CD14-positive monocyte (primary cell): ENCODE measurements at regions not wholly inside any gene's neighbourhood (a gene's known extent, or its start where the extent isn't known, plus 50 kb on each side); places are given as distances from the start of the nearest gene placed in this dataset.
"Not testable (repeated sequence)": the region's sequence is repeated elsewhere in the genome, so short reads cannot be mapped to it uniquely, and the experiment has no call there.

Experiments
- DNase-seq, 3 donors: peaks; one replicate each; pipeline ENCODE4 v3.0.0-alpha.2; 2011 to 2022
- H2AFZ ChIP-seq: 2 replicates; pipeline ENCODE4 v1.6.0; 2012; ENCODE audit warnings: mild to moderate bottlenecking, low read depth, low read length, inconsistent platforms; ENCODE audit not compliant: insufficient read depth, poor library complexity, severe bottlenecking
- H3K27ac ChIP-seq, 2 donors: 1 replicate in 1 of 2; 2 replicates in 1 of 2; pipeline ENCODE4 v1.5.1; 2012 to 2013; ENCODE audit warnings: low read length in 2 of 2, control low read depth in 1 of 2, inconsistent platforms in 1 of 2, low read depth in 1 of 2, mild to moderate bottlenecking in 1 of 2
- H3K27me3 ChIP-seq, 2 donors: one replicate each; pipeline versions ENCODE4 v1.6.0 to v1.6.1; 2011 to 2013; ENCODE audit warnings: low read length in 2 of 2; ENCODE audit not compliant: control insufficient read depth in 2 of 2, insufficient read depth in 2 of 2
- H3K36me3 ChIP-seq, 2 donors: replicated peaks in 1 of 2; 1 replicate in 1 of 2; 2 replicates in 1 of 2; pipeline versions ENCODE4 v1.5.1 to v1.6.1; 2012 to 2013; ENCODE audit warnings: low read length in 2 of 2, control low read depth in 1 of 2, inconsistent platforms in 1 of 2, mild to moderate bottlenecking in 1 of 2; ENCODE audit not compliant: insufficient read depth in 2 of 2, control insufficient read depth in 1 of 2
- H3K4me1 ChIP-seq, 2 donors: 1 replicate in 1 of 2; 2 replicates in 1 of 2; pipeline versions ENCODE4 v1.5.1 to v1.6.1; 2012 to 2013; ENCODE audit warnings: low read length in 2 of 2, control low read depth in 1 of 2, inconsistent platforms in 1 of 2, mild to moderate bottlenecking in 1 of 2, moderate library complexity in 1 of 2; ENCODE audit not compliant: insufficient read depth in 2 of 2, control insufficient read depth in 1 of 2
- H3K4me2 ChIP-seq: replicated peaks from 2 replicates; pipeline ENCODE3; 2012; ENCODE audit warnings: low read length, moderate library complexity, mild to moderate bottlenecking; ENCODE audit not compliant: poor library complexity, severe bottlenecking; ENCODE audit errors: extremely low read depth
- H3K4me3 ChIP-seq, 3 experiments: fragments of 200-600 bp in 1 of 3; sonication (generic) in 1 of 3; replicated peaks in 1 of 3; 1 replicate in 2 of 3; 2 replicates in 1 of 3; pipeline ENCODE4 v1.5.1; 2011 to 2013; ENCODE audit warnings: low read length in 3 of 3, mild to moderate bottlenecking in 3 of 3, control low read depth in 2 of 3, low read depth in 2 of 3, inconsistent platforms in 1 of 3, moderate library complexity in 1 of 3
- H3K79me2 ChIP-seq: 2 replicates; pipeline ENCODE4 v1.6.0; 2012; ENCODE audit warnings: mild to moderate bottlenecking, control low read depth, inconsistent platforms, low read length, moderate library complexity; ENCODE audit not compliant: insufficient read depth
- H3K9ac ChIP-seq: 2 replicates; pipeline ENCODE4 v1.6.0; 2017; ENCODE audit warnings: low read length, mild to moderate bottlenecking; ENCODE audit not compliant: insufficient read depth, poor library complexity, severe bottlenecking
- H3K9me3 ChIP-seq, 2 donors: replicated peaks in 1 of 2; 1 replicate in 1 of 2; 2 replicates in 1 of 2; pipeline versions ENCODE4 v1.5.1 to v1.6.1; 2012 to 2013; ENCODE audit warnings: low read length in 2 of 2, control low read depth in 1 of 2; ENCODE audit not compliant: control insufficient read depth in 1 of 2, insufficient read depth in 1 of 2
- H4K20me1 ChIP-seq: 2 replicates; pipeline ENCODE4 v1.6.0; 2012; ENCODE audit warnings: mild to moderate bottlenecking, low read length, control low read depth, moderate library complexity; ENCODE audit not compliant: insufficient read depth
- H3K27ac Mint-ChIP-seq, 7 donors: one replicate each; pipeline ENCODE4 v1.8.0; 2020; ENCODE audit warnings: mild to moderate bottlenecking in 7 of 7, mixed read lengths in 7 of 7, moderate library complexity in 6 of 7, inconsistent platforms in 2 of 7
- H3K27me3 Mint-ChIP-seq, 3 donors: one replicate each; pipeline ENCODE4 v1.8.0; 2021 to 2022; ENCODE audit warnings: low read depth in 3 of 3, mild to moderate bottlenecking in 3 of 3, mixed read lengths in 3 of 3, moderate library complexity in 3 of 3, inconsistent platforms in 1 of 3
- H3K36me3 Mint-ChIP-seq, 2 donors: one replicate each; pipeline ENCODE4 v1.8.0; 2020; ENCODE audit warnings: mixed read lengths in 2 of 2, inconsistent platforms in 1 of 2, mild to moderate bottlenecking in 1 of 2
- H3K4me1 Mint-ChIP-seq: one replicate; pipeline ENCODE4 v1.8.0; 2020; ENCODE audit warnings: mild to moderate bottlenecking, mixed read lengths
- H3K4me3 Mint-ChIP-seq, 2 donors: one replicate each; pipeline ENCODE4 v1.8.0; 2020; ENCODE audit warnings: mild to moderate bottlenecking in 2 of 2, mixed read lengths in 2 of 2, moderate library complexity in 1 of 2
- H3K9me3 Mint-ChIP-seq, 7 donors: one replicate each; pipeline ENCODE4 v1.8.0; 2020 to 2022; ENCODE audit warnings: mixed read lengths in 7 of 7, mild to moderate bottlenecking in 6 of 7, moderate library complexity in 6 of 7, inconsistent platforms in 2 of 7
- WGBS: methylation state at CpG from one replicate; pipeline ENCODE4 v1.1.5; 2013; ENCODE audit warnings: missing lambda C conversion rate; ENCODE audit not compliant: insufficient coverage; 5-methylcytosine and 5-hydroxymethylcytosine counted together
- intact Hi-C, 2 donors: fragments of 100-400 bp; cut with micrococcal nuclease; formaldehyde crosslinking; loops; one replicate each; pipeline versions ENCODE4 v1.15.0 to v1.15.1; 2023
- TF ChIP-seq, protein P1 (sequence below): fragments of 200-600 bp; IDR thresholded peaks from one replicate; pipeline ENCODE4 v1.8.0; 2022; ENCODE audit warnings: antibody characterized with exemption, mild to moderate bottlenecking

DNA sequence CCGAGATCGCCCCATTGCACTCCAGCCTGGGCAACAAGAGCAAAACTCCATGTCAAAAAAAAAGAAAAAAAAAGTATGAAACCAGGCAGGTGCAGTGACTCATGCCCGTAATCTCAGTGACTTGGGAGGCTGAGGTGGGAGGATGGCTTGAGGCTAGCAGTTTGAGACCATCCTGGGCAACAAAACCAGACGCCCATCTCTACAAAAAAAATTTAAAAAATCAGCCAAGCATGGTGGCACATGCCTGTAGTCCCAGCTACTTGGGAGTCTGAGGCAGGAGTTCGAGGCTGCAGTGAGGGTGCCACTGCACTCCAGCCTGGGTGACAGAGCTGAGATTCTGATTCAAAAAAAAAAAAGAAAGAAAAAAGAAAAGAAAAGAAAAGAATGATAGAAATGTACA is 277.8 kb downstream of the MYCN start:
- Mint-ChIP-seq H3K9me3 (peaks cover 0 to 2% (median 0%) of the 10 kb centered on the region in 7 donors), H3K27ac (no peak overlapping the region), H3K4me3 (no peak overlapping the region), H3K4me1 (no peaks in the 10 kb centered on the region), H3K36me3 (no peaks in the 10 kb centered on the region), H3K27me3 (peaks cover 0 to 2% (median 0%) of the 10 kb centered on the region in 3 donors)
- Histone ChIP-seq H3K4me2 (no peak overlapping the region), H3K27me3 (no peaks in the 10 kb centered on the region), H2AFZ (no peak overlapping the region), H3K9me3 (no peaks in the 10 kb centered on the region), H3K4me3 (no peak overlapping the region), H3K79me2 (no peaks in the 10 kb centered on the region), H3K4me1 (no peaks in the 10 kb centered on the region), H3K36me3 (no peaks in the 10 kb centered on the region), H4K20me1 (no peaks in the 10 kb centered on the region), H3K27ac (no peak overlapping the region), H3K9ac (no peak overlapping the region)
- intact Hi-C loops = no loop called here
- 100% methylated on average over 3 of the region's 5 CpGs for WGBS
- DNase-seq = no peak
- TF ChIP-seq, protein P1, sequence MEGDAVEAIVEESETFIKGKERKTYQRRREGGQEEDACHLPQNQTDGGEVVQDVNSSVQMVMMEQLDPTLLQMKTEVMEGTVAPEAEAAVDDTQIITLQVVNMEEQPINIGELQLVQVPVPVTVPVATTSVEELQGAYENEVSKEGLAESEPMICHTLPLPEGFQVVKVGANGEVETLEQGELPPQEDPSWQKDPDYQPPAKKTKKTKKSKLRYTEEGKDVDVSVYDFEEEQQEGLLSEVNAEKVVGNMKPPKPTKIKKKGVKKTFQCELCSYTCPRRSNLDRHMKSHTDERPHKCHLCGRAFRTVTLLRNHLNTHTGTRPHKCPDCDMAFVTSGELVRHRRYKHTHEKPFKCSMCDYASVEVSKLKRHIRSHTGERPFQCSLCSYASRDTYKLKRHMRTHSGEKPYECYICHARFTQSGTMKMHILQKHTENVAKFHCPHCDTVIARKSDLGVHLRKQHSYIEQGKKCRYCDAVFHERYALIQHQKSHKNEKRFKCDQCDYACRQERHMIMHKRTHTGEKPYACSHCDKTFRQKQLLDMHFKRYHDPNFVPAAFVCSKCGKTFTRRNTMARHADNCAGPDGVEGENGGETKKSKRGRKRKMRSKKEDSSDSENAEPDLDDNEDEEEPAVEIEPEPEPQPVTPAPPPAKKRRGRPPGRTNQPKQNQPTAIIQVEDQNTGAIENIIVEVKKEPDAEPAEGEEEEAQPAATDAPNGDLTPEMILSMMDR = no peak

DNA sequence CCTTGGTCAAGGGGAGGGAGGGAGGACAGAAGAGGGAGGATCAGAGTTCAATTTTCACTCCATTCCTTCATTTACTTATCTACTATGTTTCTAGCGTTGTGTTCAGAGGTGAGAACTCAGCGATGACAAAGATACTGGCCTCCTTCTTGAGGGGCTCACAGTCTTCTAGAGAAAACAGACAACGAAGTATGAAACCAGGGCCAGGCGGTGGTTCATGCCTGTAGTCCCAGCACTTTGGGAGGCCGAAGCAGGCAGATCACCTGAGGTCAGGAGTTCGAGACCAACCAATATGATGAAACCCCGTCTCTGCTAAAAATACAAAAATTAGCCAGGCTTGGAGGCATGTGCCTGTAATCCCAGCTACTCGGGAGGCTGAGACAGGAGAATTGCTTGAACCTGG is 277.4 kb downstream of the MYCN start:
- H3K36me3 Mint-ChIP-seq, H4K20me1 ChIP-seq, H3K9me3 ChIP-seq, H3K79me2 ChIP-seq, H3K27me3 ChIP-seq, H3K4me2 ChIP-seq, H2AFZ ChIP-seq, H3K27ac ChIP-seq, H3K4me3 Mint-ChIP-seq, H3K9ac ChIP-seq, H3K27ac Mint-ChIP-seq, intact Hi-C loops, H3K4me1 Mint-ChIP-seq, H3K4me3 ChIP-seq, H3K9me3 Mint-ChIP-seq, DNase-seq, H3K4me1 ChIP-seq, H3K36me3 ChIP-seq, H3K27me3 Mint-ChIP-seq: not testable (repeated sequence)
- 98% methylated on average over 7 of the region's 8 CpGs for WGBS
